ENCODE measurements at regions not wholly inside any gene's neighbourhood (a gene's known extent, or its start where the extent isn't known, plus 50 kb on each side); places are given as distances from the start of the nearest gene placed in this dataset.

GRCh38 chr7:3153118-3153517 lies 109.5 kb upstream of the CARD11 start:
- Histone ChIP-seq H3K4me1 (ENCODE audit: control insufficient read depth, insufficient read depth, low read length) (peaks cover 15% of the 10 kb centered on the region), H3K27me3 (ENCODE audit: control insufficient read depth, insufficient read depth, low read length) (no peaks in the 10 kb centered on the region), H3K9me3 (ENCODE audit: control insufficient read depth, insufficient read depth, low read length) (no peaks in the 10 kb centered on the region), H3K4me3 (ENCODE audit: low read length) (no peak overlapping the region), H3K36me3 (ENCODE audit: control insufficient read depth, insufficient read depth, low read length) (no peaks in the 10 kb centered on the region), H3K27ac (ENCODE audit: low read length) (no peak overlapping the region)
- intact Hi-C loops (cut with micrococcal nuclease): no loop called here
- H3K36me3 Mint-ChIP-seq: no peaks in the 10 kb centered on the region
- H3K27me3 Mint-ChIP-seq (ENCODE audit: low read depth in 2 of 2): no peaks in the 10 kb centered on the region
- TF ChIP-seq CTCF (IDR thresholded peaks at IDR 0.05): no peak
- no peak overlapping the region for H3K27ac Mint-ChIP-seq
- H3K4me3 Mint-ChIP-seq: no peak overlapping the region
- WGBS (ENCODE audit: insufficient coverage): 83% methylated on average over 4 of the region's 6 CpGs
- H3K9me3 Mint-ChIP-seq: no peaks in the 10 kb centered on the region
- peaks cover 19 to 29% of the 10 kb centered on the region in 2 donors for H3K4me1 Mint-ChIP-seq
- no peak for ATAC-seq
- DNase-seq: no peak

GRCh38 chr7:3154317-3154716 lies 110.7 kb upstream of the CARD11 start:
- Mint-ChIP-seq H3K27me3 (ENCODE audit: low read depth in 2 of 2) (no peaks in the 10 kb centered on the region), H3K36me3 (no peaks in the 10 kb centered on the region), H3K4me3 (no peak overlapping the region), H3K4me1 (peaks cover 19 to 28% of the 10 kb centered on the region in 2 donors), H3K27ac (peak overlapping the region; percentile 37 to 74), H3K9me3 (no peaks in the 10 kb centered on the region)
- whole genome bisulfite sequencing (ENCODE audit: insufficient coverage): 91% methylated on average over 5 of the region's 5 CpGs
- Histone ChIP-seq H3K9me3 (ENCODE audit: control insufficient read depth, insufficient read depth, low read length) (no peaks in the 10 kb centered on the region), H3K4me1 (ENCODE audit: control insufficient read depth, insufficient read depth, low read length) (peaks cover 15% of the 10 kb centered on the region), H3K4me3 (ENCODE audit: low read length) (no peak overlapping the region), H3K27me3 (ENCODE audit: control insufficient read depth, insufficient read depth, low read length) (no peaks in the 10 kb centered on the region), H3K36me3 (ENCODE audit: control insufficient read depth, insufficient read depth, low read length) (no peaks in the 10 kb centered on the region), H3K27ac (ENCODE audit: low read length) (no peak overlapping the region)
- no peak for TF ChIP-seq CTCF (IDR thresholded peaks at IDR 0.05)
- intact Hi-C loops (cut with micrococcal nuclease): no loop called here
- no peak for ATAC-seq
- no peak for DNase-seq

DNA sequence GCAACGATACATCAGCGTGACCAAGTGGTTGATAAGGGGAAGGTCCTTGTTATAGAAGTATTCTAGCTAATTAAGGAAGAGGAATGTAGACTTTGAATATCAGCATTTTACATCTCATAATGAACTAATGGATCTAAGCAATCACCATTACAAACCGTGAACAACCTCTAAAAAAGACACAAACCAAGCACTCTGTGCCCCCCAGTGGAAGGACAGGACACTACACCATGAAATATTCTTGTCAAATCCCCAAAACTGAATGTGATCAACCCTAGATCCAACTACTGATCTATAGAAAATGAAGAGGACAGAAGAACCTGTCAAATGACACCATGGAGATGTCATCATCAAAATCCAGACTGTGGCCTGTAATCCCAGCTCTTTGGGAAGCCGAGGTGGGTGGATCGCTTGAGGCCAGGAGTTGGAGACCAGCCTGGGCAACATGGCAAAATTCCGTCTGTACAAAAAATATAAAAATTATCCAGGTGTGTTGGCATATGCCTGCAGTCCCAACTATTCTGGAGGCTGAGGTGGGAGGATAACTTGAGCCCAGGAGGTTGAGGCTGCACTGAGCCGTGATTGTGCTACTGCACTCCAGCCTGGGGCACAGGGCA lies 111.3 kb upstream of the CARD11 start:
- ATAC-seq: peak; percentile 74 to 99 (median 87)
- H3K36me3 Mint-ChIP-seq: no peaks in the 10 kb centered on the region
- no peak overlapping the region for H3K4me3 Mint-ChIP-seq
- intact Hi-C loops (cut with micrococcal nuclease): loop anchor here (1.0 kb wide), 2 partner anchors 268 to 290 kb away; no protein-coding TSS in a partner anchor
- no peaks in the 10 kb centered on the region for H3K9me3 Mint-ChIP-seq
- WGBS (ENCODE audit: insufficient coverage): 59% methylated on average over 6 of the region's 7 CpGs
- H3K27me3 ChIP-seq (ENCODE audit: control insufficient read depth, insufficient read depth, low read length): no peaks in the 10 kb centered on the region
- no peak overlapping the region for H3K27ac ChIP-seq (ENCODE audit: low read length)
- peaks cover 13 to 21% of the 10 kb centered on the region in 2 donors for H3K4me1 Mint-ChIP-seq
- H3K9me3 ChIP-seq (ENCODE audit: control insufficient read depth, insufficient read depth, low read length): no peaks in the 10 kb centered on the region
- peak overlapping the region; percentile 37 to 74 for H3K27ac Mint-ChIP-seq
- DNase-seq: peak; percentile 46 to 84
- no peaks in the 10 kb centered on the region for H3K36me3 ChIP-seq (ENCODE audit: control insufficient read depth, insufficient read depth, low read length)
- H3K27me3 Mint-ChIP-seq (ENCODE audit: low read depth in 2 of 2): no peaks in the 10 kb centered on the region
- H3K4me1 ChIP-seq (ENCODE audit: control insufficient read depth, insufficient read depth, low read length): peaks cover 8% of the 10 kb centered on the region
- H3K4me3 ChIP-seq (ENCODE audit: low read length): no peak overlapping the region
- peak; percentile 87 for TF ChIP-seq CTCF (IDR thresholded peaks at IDR 0.05)

- H3K4me1 ChIP-seq (ENCODE audit: control insufficient read depth, insufficient read depth, low read length): peaks cover 5% of the 10 kb centered on the region
- WGBS (ENCODE audit: insufficient coverage): 82% methylated on average over 9 of the region's 9 CpGs
- Mint-ChIP-seq H3K27ac (no peak overlapping the region), H3K27me3 (ENCODE audit: low read depth in 2 of 2) (no peaks in the 10 kb centered on the region), H3K4me1 (peaks cover 7 to 16% of the 10 kb centered on the region in 2 donors), H3K36me3 (no peaks in the 10 kb centered on the region), H3K4me3 (no peak overlapping the region), H3K9me3 (no peaks in the 10 kb centered on the region)
- no peak for DNase-seq
- H3K36me3 ChIP-seq (ENCODE audit: control insufficient read depth, insufficient read depth, low read length): no peaks in the 10 kb centered on the region
- intact Hi-C loops (cut with micrococcal nuclease): no loop called here
- no peaks in the 10 kb centered on the region for H3K27me3 ChIP-seq (ENCODE audit: control insufficient read depth, insufficient read depth, low read length)
- no peak overlapping the region for H3K27ac ChIP-seq (ENCODE audit: low read length)
- H3K9me3 ChIP-seq (ENCODE audit: control insufficient read depth, insufficient read depth, low read length): no peaks in the 10 kb centered on the region
- no peak overlapping the region for H3K4me3 ChIP-seq (ENCODE audit: low read length)
- ATAC-seq: no peak
- TF ChIP-seq CTCF (IDR thresholded peaks at IDR 0.05): no peak
Measured at GRCh38 chr7:3156508-3156907, 112.8 kb upstream of the CARD11 start.

All from natural killer cell (primary cell).